A549 (cell line): ENCODE measurements at regions not wholly inside any gene's neighbourhood (a gene's known extent, or its start where the extent isn't known, plus 50 kb on each side); places are given as distances from the start of the nearest gene placed in this dataset.

Source experiments
- ATAC-seq, 2 experiments: fragments of 200-7000 bp in 1 of 2; fragments of >200 bp in 1 of 2; cut with Nextera tagmentation in 1 of 2; cut with Tn5 transposase in 1 of 2; 3 replicates each; pipeline versions ENCODE4 v1.8.0 to v1.9.1; 2018 to 2020; ENCODE audit warnings: mild to moderate bottlenecking in 1 of 2, moderate library complexity in 1 of 2
- CTCF ChIA-PET: fragments of 300-600 bp; sonication (Branson Sonifier 250); formaldehyde crosslinking; extraction: SDS; loops from one replicate; lab custom pipeline; 2021; ENCODE audit warnings: antibody characterized with exemption, inconsistent platforms; lab: Yijun Ruan, JAX
- POLR2A ChIA-PET: fragments of 350-600 bp; formaldehyde crosslinking; extraction: SDS; loops from one replicate; lab custom pipeline; 2021; ENCODE audit warnings: antibody characterized with exemption, inconsistent platforms; lab: Yijun Ruan, JAX
- DNase-seq, 2 experiments: peaks; one replicate each; pipeline versions ENCODE4 v3.0.0 to v3.0.0-alpha.2; 2011 to 2016; ENCODE audit warnings: low read depth in 1 of 2, low spot score in 1 of 2
- FAIRE-seq: peaks from 2 replicates; lab custom pipeline; 2011; peaks lifted over from hg19 to GRCh38; lab: Jason Lieb, UNC
- H3K27ac ChIP-seq, 2 experiments: fragments of >200 bp; sonication (Bioruptor Twin); formaldehyde crosslinking; 3 replicates each; pipeline ENCODE4 v1.5.1; 2016 to 2017
- H3K4me1 ChIP-seq: fragments of >200 bp; sonication (Bioruptor Twin); formaldehyde crosslinking; 3 replicates; pipeline ENCODE4 v1.6.1; 2016
- H3K4me2 ChIP-seq: fragments of >200 bp; sonication (Bioruptor Twin); formaldehyde crosslinking; 3 replicates; pipeline ENCODE4 v1.6.1; 2016
- H3K4me3 ChIP-seq: fragments of >200 bp; sonication (Bioruptor Twin); formaldehyde crosslinking; 3 replicates; pipeline ENCODE4 v1.5.1; 2016
- H3K9me3 ChIP-seq: fragments of >200 bp; sonication (Bioruptor Twin); formaldehyde crosslinking; 3 replicates; pipeline ENCODE4 v1.6.1; 2016
- CBX8 ChIP-seq: fragments of 200-600 bp; sonication (generic); IDR thresholded peaks from 2 replicates; pipeline ENCODE4 v1.6.1; 2016
- CHD2 ChIP-seq: fragments of 150-350 bp; IDR thresholded peaks from 2 replicates; pipeline ENCODE4 v1.6.1; 2014; ENCODE audit warnings: low read length; ENCODE audit not compliant: partially characterized antibody
- CHD4 ChIP-seq: fragments of 200-600 bp; sonication (generic); IDR thresholded peaks from 2 replicates; pipeline ENCODE4 v1.6.1; 2016; ENCODE audit warnings: antibody characterized with exemption, mild to moderate bottlenecking, borderline replicate concordance
- CTCF ChIP-seq: fragments of >200 bp; sonication (Bioruptor Twin); formaldehyde crosslinking; IDR thresholded peaks from 3 replicates; pipeline ENCODE4 v1.5.1; 2016
- FOSB ChIP-seq: fragments of 250-450 bp; sonication (Bioruptor Pico); IDR thresholded peaks from 2 replicates; pipeline ENCODE4 v1.5.0; 2020; ENCODE audit warnings: mild to moderate bottlenecking, moderate library complexity
- FOSL2 ChIP-seq, 2 experiments: fragments of 450-650 bp in 1 of 2; fragments of >200 bp in 1 of 2; sonication (Bioruptor Twin) in 1 of 2; formaldehyde crosslinking; IDR thresholded peaks; 2 replicates each; pipeline versions ENCODE4 v1.5.0 to v1.6.1; 2016 to 2020; ENCODE audit warnings: mild to moderate bottlenecking in 1 of 2, moderate library complexity in 1 of 2
- HEYL ChIP-seq: fragments of 250-450 bp; sonication (Bioruptor Pico); IDR thresholded peaks from 2 replicates; pipeline ENCODE4 v1.8.0; 2021; ENCODE audit warnings: mild to moderate bottlenecking, moderate library complexity
- HOXB5 ChIP-seq: fragments of 250-450 bp; sonication (Bioruptor Pico); IDR thresholded peaks from 2 replicates; pipeline ENCODE4 v1.5.0; 2020; ENCODE audit warnings: mild to moderate bottlenecking, moderate library complexity
- KDM1A ChIP-seq: fragments of 200-600 bp; sonication (generic); IDR thresholded peaks from 2 replicates; pipeline ENCODE4 v1.6.1; 2016; ENCODE audit warnings: low read depth, mild to moderate bottlenecking
- KDM5A ChIP-seq: fragments of 200-600 bp; sonication (generic); IDR thresholded peaks from 2 replicates; pipeline ENCODE4 v1.6.1; 2016; ENCODE audit warnings: antibody characterized with exemption, mild to moderate bottlenecking
- MAFK ChIP-seq: fragments of 450-650 bp; IDR thresholded peaks from 2 replicates; pipeline ENCODE4 v1.6.1; 2014; ENCODE audit not compliant: partially characterized antibody
- MAZ ChIP-seq: fragments of 150-350 bp; IDR thresholded peaks from 2 replicates; pipeline ENCODE4 v1.6.1; 2014; ENCODE audit warnings: antibody characterized with exemption, low read depth, low read length, borderline replicate concordance
- NR3C1 ChIP-seq: fragments of >200 bp; sonication (Bioruptor Twin); formaldehyde crosslinking; IDR thresholded peaks from 3 replicates; pipeline ENCODE4 v1.6.1; 2017
- PHF8 ChIP-seq: fragments of 200-600 bp; sonication (generic); IDR thresholded peaks from 2 replicates; pipeline ENCODE4 v1.6.1; 2016; ENCODE audit warnings: low read depth, mild to moderate bottlenecking, antibody characterized with exemption, moderate library complexity, borderline replicate concordance
- TP53 ChIP-seq: fragments of 250-450 bp; sonication (Bioruptor Pico); IDR thresholded peaks from 2 replicates; pipeline ENCODE4 v1.5.0; 2021; ENCODE audit warnings: mild to moderate bottlenecking, moderate library complexity
- USF2 ChIP-seq: fragments of 450-650 bp; IDR thresholded peaks from 2 replicates; pipeline ENCODE4 v1.6.1; 2014; ENCODE audit warnings: antibody characterized with exemption
- WGBS: methylation state at CpG from one replicate; pipeline ENCODE4 v1.1.6; 2017; ENCODE audit errors: missing lambda C conversion rate; 5-methylcytosine and 5-hydroxymethylcytosine counted together
- TF ChIP-seq, protein P1 (sequence below): fragments of 200-600 bp; sonication (generic); IDR thresholded peaks from 2 replicates; pipeline ENCODE4 v1.6.1; 2016; ENCODE audit warnings: antibody characterized with exemption, mild to moderate bottlenecking, moderate library complexity
- TF ChIP-seq, protein P2 (sequence below): IDR thresholded peaks from 2 replicates; pipeline ENCODE4 v1.6.1; 2012

- Histone ChIP-seq H3K9me3 (no peaks in the 10 kb centered on the region), H3K4me2 (no peak overlapping the region), H3K4me1 (no peaks in the 10 kb centered on the region), H3K4me3 (no peak overlapping the region), H3K27ac (no peak overlapping the region)
- TF ChIP-seq CBX8 (no peak), FOSB (CRISPR knock-in tag) (no peak), TP53 (CRISPR knock-in tag) (no peak), KDM1A (no peak), USF2 (no peak), MAZ (no peak), NR3C1 (no peak), HOXB5 (CRISPR knock-in tag) (no peak), CHD4 (no peak), CHD2 (no peak), HEYL (CRISPR knock-in tag) (no peak)
- TF ChIP-seq, protein P1, sequence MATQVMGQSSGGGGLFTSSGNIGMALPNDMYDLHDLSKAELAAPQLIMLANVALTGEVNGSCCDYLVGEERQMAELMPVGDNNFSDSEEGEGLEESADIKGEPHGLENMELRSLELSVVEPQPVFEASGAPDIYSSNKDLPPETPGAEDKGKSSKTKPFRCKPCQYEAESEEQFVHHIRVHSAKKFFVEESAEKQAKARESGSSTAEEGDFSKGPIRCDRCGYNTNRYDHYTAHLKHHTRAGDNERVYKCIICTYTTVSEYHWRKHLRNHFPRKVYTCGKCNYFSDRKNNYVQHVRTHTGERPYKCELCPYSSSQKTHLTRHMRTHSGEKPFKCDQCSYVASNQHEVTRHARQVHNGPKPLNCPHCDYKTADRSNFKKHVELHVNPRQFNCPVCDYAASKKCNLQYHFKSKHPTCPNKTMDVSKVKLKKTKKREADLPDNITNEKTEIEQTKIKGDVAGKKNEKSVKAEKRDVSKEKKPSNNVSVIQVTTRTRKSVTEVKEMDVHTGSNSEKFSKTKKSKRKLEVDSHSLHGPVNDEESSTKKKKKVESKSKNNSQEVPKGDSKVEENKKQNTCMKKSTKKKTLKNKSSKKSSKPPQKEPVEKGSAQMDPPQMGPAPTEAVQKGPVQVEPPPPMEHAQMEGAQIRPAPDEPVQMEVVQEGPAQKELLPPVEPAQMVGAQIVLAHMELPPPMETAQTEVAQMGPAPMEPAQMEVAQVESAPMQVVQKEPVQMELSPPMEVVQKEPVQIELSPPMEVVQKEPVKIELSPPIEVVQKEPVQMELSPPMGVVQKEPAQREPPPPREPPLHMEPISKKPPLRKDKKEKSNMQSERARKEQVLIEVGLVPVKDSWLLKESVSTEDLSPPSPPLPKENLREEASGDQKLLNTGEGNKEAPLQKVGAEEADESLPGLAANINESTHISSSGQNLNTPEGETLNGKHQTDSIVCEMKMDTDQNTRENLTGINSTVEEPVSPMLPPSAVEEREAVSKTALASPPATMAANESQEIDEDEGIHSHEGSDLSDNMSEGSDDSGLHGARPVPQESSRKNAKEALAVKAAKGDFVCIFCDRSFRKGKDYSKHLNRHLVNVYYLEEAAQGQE: no peak
- ATAC-seq (no peak), FAIRE-seq (no peak), DNase-seq (no peak)
- ChIA-PET POLR2A (no interaction called here), CTCF (no interaction called here)
These were observed 1345.4 kb downstream of the CDH11 start for GRCh38 chr16:63776437-63776836.

DNA sequence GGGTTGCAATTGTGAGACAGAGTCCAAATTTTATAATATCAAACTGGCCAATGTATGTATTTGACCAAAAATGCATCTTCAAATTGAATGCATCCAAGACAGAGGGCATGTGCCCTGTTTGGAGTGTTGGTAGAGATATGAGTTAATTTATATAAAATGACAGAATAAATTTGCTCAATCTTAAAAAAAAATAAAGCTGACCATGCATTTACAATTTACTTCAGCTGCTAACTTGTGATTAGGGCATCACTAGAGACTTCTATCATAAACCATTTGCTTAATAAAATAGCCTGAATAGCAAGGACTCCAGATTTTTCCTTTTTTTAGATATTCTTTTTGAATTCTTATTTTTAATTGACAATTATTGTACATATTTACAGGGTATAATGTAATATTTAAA lies 1345.8 kb downstream of the CDH11 start:
- no peak overlapping the region for H3K4me2 ChIP-seq
- no peak overlapping the region for H3K27ac ChIP-seq
- POLR2A ChIA-PET: no interaction called here
- FAIRE-seq (no peak), DNase-seq (no peak)
- TF ChIP-seq MAFK (peak; percentile 43), PHF8 (no peak), MAZ (no peak)
- TF ChIP-seq, all 56 proteins: peak for 1
- no peak overlapping the region for H3K4me3 ChIP-seq
- CTCF ChIA-PET: no interaction called here
- H3K9me3 ChIP-seq: no peaks in the 10 kb centered on the region
- no peak for ATAC-seq
- H3K4me1 ChIP-seq: no peaks in the 10 kb centered on the region

- H3K9me3 ChIP-seq: no peaks in the 10 kb centered on the region
- no peaks in the 10 kb centered on the region for H3K4me1 ChIP-seq
- no peak for TF ChIP-seq CTCF
- TF ChIP-seq, protein P2, sequence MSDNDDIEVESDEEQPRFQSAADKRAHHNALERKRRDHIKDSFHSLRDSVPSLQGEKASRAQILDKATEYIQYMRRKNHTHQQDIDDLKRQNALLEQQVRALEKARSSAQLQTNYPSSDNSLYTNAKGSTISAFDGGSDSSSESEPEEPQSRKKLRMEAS: no peak
- no peak for TF ChIP-seq KDM5A
- TF ChIP-seq FOSL2 (IDR thresholded peaks at IDR 0.05): no peak
- TF ChIP-seq FOSL2 (CRISPR knock-in tag; IDR thresholded peaks at IDR 0.05): no peak
- ATAC-seq (no peak), FAIRE-seq (no peak), DNase-seq (no peak)
- H3K4me3 ChIP-seq: no peak overlapping the region
- POLR2A ChIA-PET: no interaction called here
- WGBS: 7% methylated on average over 3 of the region's 3 CpGs
- CTCF ChIA-PET: interaction anchor here (2.2 kb wide), 1 partner anchor 10 kb away, joined by 5 read pairs; no protein-coding TSS in a partner anchor
- H3K4me2 ChIP-seq: no peak overlapping the region
- H3K27ac ChIP-seq: no peak overlapping the region
These were observed 1347.6 kb downstream of the CDH11 start for GRCh38 chr16:63774302-63774701.
